Cardiac fibroblast (primary cell): ENCODE measurements at regions not wholly inside any gene's neighbourhood (a gene's known extent, or its start where the extent isn't known, plus 50 kb on each side); places are given as distances from the start of the nearest gene placed in this dataset.
A peak's percentile ranks its signal among the peaks of the same experiment; 100 is the strongest.

ENCODE experiments used
- DNase-seq, 2 donors: peaks; one replicate each; pipeline versions ENCODE4 v3.0.0 to v3.0.0-alpha.2; 2010; ENCODE audit warnings: low read depth in 2 of 2
- H3K4me3 ChIP-seq, 2 donors: replicated peaks in 1 of 2; 1 replicate in 1 of 2; 2 replicates in 1 of 2; pipeline ENCODE4 v1.5.1; 2011; ENCODE audit warnings: low read depth in 2 of 2, low read length in 2 of 2, mild to moderate bottlenecking in 2 of 2, moderate library complexity in 1 of 2
- TF ChIP-seq, protein P1 (sequence below): IDR thresholded peaks from one replicate; pipeline ENCODE4 v1.5.1; 2011; ENCODE audit warnings: low read depth, mild to moderate bottlenecking, low read length, inconsistent platforms

DNA sequence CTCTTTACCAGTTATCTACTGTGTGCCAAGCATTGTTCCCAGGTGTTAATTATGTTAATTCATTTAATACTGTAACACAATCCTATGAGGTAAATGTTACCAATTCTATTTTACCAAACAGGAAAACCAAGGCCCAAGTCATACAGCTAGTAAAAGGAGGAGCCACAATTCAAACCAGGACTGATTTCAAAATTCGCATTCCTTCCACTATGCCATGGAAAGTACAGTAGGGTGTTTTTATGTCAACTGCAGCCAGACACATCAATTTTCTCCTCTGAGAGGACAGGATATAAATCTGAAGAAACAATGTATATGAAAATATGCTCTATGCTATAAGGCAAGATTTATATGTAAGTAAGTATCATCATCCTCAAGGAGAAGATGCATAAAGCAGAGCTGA, 104.3 kb downstream of the RPL27A start:
- H3K4me3 ChIP-seq, result no peak overlapping the region
- TF ChIP-seq, protein P1, sequence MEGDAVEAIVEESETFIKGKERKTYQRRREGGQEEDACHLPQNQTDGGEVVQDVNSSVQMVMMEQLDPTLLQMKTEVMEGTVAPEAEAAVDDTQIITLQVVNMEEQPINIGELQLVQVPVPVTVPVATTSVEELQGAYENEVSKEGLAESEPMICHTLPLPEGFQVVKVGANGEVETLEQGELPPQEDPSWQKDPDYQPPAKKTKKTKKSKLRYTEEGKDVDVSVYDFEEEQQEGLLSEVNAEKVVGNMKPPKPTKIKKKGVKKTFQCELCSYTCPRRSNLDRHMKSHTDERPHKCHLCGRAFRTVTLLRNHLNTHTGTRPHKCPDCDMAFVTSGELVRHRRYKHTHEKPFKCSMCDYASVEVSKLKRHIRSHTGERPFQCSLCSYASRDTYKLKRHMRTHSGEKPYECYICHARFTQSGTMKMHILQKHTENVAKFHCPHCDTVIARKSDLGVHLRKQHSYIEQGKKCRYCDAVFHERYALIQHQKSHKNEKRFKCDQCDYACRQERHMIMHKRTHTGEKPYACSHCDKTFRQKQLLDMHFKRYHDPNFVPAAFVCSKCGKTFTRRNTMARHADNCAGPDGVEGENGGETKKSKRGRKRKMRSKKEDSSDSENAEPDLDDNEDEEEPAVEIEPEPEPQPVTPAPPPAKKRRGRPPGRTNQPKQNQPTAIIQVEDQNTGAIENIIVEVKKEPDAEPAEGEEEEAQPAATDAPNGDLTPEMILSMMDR, result no peak
- peak; percentile 45 to 48 for DNase-seq

DNA sequence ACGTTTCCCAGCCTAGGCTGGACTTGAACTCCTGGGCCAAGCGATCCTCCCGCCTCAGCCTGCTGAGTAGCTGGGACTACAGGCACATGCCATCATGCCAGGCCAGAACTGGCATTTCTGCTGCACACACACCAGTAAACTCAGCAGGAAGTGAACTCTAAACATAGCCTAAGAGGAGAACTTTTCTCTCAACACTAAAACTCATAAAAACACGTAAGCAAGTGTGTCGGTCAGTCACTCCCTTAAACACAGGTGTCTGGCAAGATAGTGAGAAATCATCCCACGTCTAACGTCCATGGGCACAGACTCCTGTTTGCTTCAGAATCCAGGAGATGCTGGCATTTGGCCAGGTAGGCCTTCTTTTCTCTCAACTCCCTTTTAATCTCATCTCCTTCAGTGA, 104.8 kb downstream of the RPL27A start:
- no peak for DNase-seq
- H3K4me3 ChIP-seq, result no peak overlapping the region
- TF ChIP-seq, protein P1, result no peak

DNA sequence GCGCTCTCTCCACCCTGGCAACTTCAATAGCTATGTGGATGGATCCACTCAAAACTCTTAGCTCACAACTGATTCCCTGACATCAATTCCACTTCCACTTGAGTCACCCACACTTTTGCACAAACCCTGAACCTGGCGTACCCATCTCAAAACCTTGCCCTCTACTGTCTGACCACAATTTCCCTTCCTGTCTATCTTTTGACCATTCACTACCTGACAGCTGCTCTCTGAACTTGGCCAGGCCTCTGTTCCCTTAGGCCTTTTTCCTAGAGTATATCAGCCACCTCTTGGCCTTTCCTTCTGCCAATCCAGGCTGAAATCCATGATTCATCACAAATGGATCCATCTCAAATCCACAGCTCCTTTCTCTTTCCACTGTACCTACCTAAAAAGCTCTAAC, 106.0 kb downstream of the RPL27A start:
- TF ChIP-seq, protein P1, result no peak
- H3K4me3 ChIP-seq, result no peak overlapping the region
- DNase-seq, result no peak

DNA sequence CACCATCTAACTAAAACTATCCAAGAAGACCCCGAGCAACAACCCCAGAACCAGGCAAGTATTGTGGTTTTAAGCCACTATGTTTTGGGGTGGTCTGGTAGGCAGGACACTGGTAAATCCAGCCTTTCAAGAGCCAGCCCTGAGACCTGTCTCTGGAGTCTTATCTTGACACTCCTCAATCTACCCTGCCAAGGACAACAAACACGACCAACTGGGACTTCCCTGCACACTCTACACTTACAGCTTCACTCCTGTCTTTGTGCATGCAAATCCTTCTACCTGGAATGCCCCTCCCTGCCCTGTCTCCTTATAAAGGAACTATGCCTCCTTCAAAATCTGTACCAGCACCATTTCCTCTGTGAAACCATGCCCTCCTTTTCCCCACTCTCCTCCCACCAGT, 107.3 kb downstream of the RPL27A start:
- TF ChIP-seq, protein P1, result no peak
- no peak for DNase-seq
- H3K4me3 ChIP-seq, result no peak overlapping the region

DNA sequence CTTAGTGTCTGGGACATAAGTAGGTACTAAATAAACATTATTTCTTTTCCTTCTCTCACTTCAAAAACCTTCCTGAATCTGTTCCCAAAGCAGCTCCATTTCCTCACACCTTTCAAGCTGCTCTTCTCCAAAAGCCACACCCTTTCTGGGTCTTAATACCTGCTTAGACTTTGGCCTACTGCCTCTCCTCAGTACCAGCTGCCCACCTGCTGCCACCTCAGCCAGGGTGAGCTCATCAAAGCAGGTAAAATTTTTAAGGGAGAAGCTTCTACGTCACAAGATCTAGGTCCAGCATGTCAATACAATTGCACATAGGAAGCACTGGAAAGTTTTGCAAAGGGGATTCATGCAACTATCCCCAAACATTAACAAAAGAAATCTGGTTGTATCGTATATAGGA, 108.4 kb downstream of the RPL27A start:
- no peak for DNase-seq
- TF ChIP-seq, protein P1, result no peak
- no peak overlapping the region for H3K4me3 ChIP-seq

DNA sequence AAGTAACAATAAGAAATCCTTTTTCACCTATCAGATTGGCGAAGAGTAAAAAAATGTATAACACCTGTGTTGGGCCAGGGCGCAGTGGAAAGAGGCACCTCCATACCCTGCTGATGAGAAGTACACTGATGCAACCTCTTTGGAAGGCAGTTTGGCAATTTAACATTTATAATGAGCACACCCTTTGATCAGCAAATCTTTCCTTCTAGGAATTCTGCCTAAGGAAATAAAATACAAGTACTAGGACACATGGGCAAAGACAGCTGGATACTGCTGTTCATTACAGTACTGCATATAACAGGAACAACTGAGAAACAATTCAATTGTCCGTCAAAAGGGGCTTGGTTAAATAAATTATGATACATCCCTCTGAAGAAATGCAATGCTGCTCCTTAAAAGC, 110.1 kb downstream of the RPL27A start:
- H3K4me3 ChIP-seq, result no peak overlapping the region
- no peak for DNase-seq
- TF ChIP-seq, protein P1, result no peak

DNA sequence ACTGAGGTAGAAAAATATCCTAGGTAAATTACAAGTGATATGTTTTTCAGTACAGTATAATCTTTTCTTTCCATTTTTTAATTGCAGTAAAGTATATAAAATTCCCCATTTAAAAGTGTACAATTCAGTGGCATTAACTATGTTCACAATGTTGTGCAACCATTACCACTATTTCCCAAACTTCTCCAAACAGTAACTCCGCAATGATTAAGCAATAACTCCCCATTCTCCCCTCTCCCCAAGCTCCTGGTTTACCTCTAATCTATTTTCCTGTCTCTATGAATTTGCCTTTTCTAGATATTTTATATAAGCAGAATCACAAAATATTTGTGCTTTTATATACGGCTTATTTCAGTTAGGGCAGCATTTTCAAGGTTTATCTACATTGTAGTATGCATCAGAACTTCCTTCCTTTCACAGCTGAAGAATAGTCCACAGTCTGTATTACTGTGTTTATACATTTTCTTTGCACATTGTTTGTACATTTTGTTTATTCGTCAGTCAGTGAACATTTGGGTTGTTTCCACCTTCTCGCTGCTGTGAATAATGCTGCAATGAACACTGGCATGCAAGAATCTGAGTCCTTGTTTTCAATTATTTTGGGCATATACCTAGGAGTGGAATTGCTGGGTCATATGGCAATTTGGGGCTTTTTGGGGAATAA, 110.7 kb downstream of the RPL27A start:
- H3K4me3 ChIP-seq, result no peak overlapping the region
- TF ChIP-seq, protein P1, result no peak
- peak in 1 of 2 donors; percentile 54 for DNase-seq
